Ishikawa (cell line): ENCODE measurements at regions not wholly inside any gene's neighbourhood (a gene's known extent, or its start where the extent isn't known, plus 50 kb on each side); places are given as distances from the start of the nearest gene placed in this dataset.

Experiments
- CEBPB ChIP-seq: IDR thresholded peaks from 2 replicates; pipeline ENCODE4 v1.6.1; 2012
- CREB1 ChIP-seq: IDR thresholded peaks from 2 replicates; pipeline ENCODE4 v1.6.1; 2012; ENCODE audit warnings: low read depth
- EGR1 ChIP-seq: IDR thresholded peaks from 2 replicates; pipeline ENCODE4 v1.6.1; 2012
- EP300 ChIP-seq: IDR thresholded peaks from 2 replicates; pipeline ENCODE4 v1.6.1; 2012; ENCODE audit warnings: borderline replicate concordance
- FOXM1 ChIP-seq: IDR thresholded peaks from 2 replicates; pipeline ENCODE4 v1.6.1; 2012; ENCODE audit warnings: low read depth, borderline replicate concordance
- NFIC ChIP-seq: IDR thresholded peaks from 2 replicates; pipeline ENCODE4 v1.6.1; 2012
- RAD21 ChIP-seq: IDR thresholded peaks from 2 replicates; pipeline ENCODE4 v1.6.1; 2012; ENCODE audit warnings: low read depth
- TAF1 ChIP-seq: IDR thresholded peaks from 2 replicates; pipeline ENCODE4 v1.6.1; 2012; ENCODE audit warnings: low read depth, mild to moderate bottlenecking
- TCF12 ChIP-seq: IDR thresholded peaks from 2 replicates; pipeline ENCODE4 v1.6.1; 2012; ENCODE audit warnings: low read depth
- TEAD4 ChIP-seq: IDR thresholded peaks from 2 replicates; pipeline ENCODE4 v1.6.1; 2012
- YY1 ChIP-seq: IDR thresholded peaks from 2 replicates; pipeline ENCODE4 v1.6.1; 2012; ENCODE audit warnings: low read depth
- ZBTB7A ChIP-seq: IDR thresholded peaks from 2 replicates; pipeline ENCODE4 v1.6.1; 2012; ENCODE audit warnings: low read depth
- TF ChIP-seq, protein P1 (sequence below): IDR thresholded peaks from 2 replicates; pipeline ENCODE4 v1.6.1; 2012; ENCODE audit warnings: low read depth, mild to moderate bottlenecking
- TF ChIP-seq, protein P2 (sequence below): IDR thresholded peaks from 2 replicates; pipeline ENCODE4 v1.6.1; 2012
- TF ChIP-seq, protein P3 (sequence below): IDR thresholded peaks from 2 replicates; pipeline ENCODE4 v1.6.1; 2012

DNA sequence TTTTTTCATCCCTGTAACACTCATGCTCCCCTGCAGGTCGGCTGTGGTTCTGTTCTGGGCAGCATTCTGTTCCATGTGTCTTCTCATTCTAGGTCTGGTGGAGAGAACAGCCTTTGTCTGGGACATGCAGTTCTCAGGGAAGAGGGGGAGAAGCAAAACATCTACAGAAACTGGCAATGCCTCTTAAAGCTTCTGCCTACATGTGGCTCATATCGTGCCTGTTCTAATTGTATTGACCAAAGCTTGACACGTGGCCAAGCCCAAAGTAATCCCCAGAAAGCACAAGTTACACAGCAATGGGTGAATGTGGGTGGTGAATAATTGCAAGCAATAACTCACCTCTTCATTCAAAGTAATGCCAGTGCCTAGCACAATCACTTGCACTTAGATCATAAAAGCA, 218.2 kb upstream of the IL12B start:
- no peak for TF ChIP-seq CREB1
- no peak for TF ChIP-seq NFIC
- no peak for TF ChIP-seq FOXM1
- TF ChIP-seq EP300, result no peak
- TF ChIP-seq ZBTB7A, result no peak
- TF ChIP-seq TCF12, result no peak
- TF ChIP-seq, protein P1, sequence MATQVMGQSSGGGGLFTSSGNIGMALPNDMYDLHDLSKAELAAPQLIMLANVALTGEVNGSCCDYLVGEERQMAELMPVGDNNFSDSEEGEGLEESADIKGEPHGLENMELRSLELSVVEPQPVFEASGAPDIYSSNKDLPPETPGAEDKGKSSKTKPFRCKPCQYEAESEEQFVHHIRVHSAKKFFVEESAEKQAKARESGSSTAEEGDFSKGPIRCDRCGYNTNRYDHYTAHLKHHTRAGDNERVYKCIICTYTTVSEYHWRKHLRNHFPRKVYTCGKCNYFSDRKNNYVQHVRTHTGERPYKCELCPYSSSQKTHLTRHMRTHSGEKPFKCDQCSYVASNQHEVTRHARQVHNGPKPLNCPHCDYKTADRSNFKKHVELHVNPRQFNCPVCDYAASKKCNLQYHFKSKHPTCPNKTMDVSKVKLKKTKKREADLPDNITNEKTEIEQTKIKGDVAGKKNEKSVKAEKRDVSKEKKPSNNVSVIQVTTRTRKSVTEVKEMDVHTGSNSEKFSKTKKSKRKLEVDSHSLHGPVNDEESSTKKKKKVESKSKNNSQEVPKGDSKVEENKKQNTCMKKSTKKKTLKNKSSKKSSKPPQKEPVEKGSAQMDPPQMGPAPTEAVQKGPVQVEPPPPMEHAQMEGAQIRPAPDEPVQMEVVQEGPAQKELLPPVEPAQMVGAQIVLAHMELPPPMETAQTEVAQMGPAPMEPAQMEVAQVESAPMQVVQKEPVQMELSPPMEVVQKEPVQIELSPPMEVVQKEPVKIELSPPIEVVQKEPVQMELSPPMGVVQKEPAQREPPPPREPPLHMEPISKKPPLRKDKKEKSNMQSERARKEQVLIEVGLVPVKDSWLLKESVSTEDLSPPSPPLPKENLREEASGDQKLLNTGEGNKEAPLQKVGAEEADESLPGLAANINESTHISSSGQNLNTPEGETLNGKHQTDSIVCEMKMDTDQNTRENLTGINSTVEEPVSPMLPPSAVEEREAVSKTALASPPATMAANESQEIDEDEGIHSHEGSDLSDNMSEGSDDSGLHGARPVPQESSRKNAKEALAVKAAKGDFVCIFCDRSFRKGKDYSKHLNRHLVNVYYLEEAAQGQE, result no peak
- no peak for TF ChIP-seq EGR1
- TF ChIP-seq RAD21, result no peak
- no peak for TF ChIP-seq CEBPB
- TF ChIP-seq, protein P2, sequence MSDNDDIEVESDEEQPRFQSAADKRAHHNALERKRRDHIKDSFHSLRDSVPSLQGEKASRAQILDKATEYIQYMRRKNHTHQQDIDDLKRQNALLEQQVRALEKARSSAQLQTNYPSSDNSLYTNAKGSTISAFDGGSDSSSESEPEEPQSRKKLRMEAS, result no peak
- no peak for TF ChIP-seq YY1
- TF ChIP-seq, protein P3, sequence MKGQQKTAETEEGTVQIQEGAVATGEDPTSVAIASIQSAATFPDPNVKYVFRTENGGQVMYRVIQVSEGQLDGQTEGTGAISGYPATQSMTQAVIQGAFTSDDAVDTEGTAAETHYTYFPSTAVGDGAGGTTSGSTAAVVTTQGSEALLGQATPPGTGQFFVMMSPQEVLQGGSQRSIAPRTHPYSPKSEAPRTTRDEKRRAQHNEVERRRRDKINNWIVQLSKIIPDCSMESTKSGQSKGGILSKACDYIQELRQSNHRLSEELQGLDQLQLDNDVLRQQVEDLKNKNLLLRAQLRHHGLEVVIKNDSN, result no peak
- no peak for TF ChIP-seq TAF1
- no peak for TF ChIP-seq TEAD4

DNA sequence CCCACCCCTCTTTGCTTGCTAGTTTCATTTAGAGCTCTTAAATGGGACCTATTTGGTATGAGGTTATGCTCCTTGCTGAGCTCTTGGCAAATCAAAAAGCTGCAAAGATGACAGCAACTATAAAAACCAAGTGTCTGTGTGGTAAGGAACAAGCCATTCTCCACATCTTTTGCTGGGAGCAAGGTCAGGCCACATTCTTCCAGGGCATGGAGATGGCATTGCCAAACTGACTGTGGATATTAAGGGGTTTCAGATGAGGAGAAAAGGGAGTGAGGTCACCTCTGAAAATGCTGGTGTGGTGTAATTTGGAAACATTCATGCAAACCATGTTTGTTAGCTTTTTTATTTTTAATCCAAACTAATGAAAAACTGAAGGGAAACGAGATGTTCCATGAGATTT, 218.8 kb upstream of the IL12B start:
- TF ChIP-seq, protein P3, result no peak
- TF ChIP-seq RAD21, result no peak
- TF ChIP-seq, protein P1, result no peak
- TF ChIP-seq NFIC, result no peak
- no peak for TF ChIP-seq TEAD4
- TF ChIP-seq EGR1, result no peak
- no peak for TF ChIP-seq YY1
- TF ChIP-seq TCF12, result no peak
- no peak for TF ChIP-seq CREB1
- no peak for TF ChIP-seq TAF1
- no peak for TF ChIP-seq FOXM1
- TF ChIP-seq ZBTB7A, result no peak
- TF ChIP-seq, protein P2, result no peak
- TF ChIP-seq CEBPB, result no peak
- no peak for TF ChIP-seq EP300

DNA sequence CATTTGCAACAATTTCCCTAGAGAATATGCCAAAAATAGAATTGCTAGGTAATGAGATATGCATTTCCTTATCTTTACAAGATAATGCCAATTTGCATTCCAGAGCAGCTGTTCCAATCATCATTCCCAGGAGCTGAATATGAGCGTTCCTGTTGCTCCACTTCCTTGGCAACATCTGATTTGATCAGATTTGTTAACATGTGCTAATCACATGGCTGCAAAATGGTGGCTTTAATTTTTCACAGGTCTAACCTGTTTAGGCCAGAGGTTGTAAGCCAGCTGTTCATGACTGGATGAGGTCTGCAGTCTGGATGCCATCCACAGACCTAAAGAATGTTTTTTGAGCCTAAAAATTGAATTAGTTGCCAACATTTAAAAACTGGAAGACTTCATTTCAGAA, 220.7 kb upstream of the IL12B start:
- TF ChIP-seq ZBTB7A, result no peak
- no peak for TF ChIP-seq FOXM1
- no peak for TF ChIP-seq CREB1
- no peak for TF ChIP-seq RAD21
- no peak for TF ChIP-seq CEBPB

DNA sequence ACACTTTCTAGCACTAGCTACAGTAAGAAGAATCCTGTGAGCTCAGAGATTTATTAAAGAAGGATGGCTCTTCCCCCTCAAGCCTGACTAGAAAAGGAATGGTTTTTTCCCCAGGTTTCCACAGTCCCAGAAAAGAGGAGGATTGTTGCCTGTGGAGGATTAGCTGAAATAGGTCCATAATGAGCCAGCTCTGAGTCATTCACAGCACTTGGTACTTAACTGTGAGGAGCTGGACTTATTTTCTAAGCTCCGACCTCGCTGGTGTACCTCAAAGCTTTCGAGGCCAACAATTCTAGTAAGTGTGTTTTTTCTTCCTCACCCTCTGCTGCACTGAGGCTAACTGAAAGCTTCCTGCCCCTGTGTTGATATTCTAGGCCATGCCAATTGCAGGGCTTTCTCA, 222.5 kb upstream of the IL12B start:
- no peak for TF ChIP-seq YY1
- no peak for TF ChIP-seq CREB1
- no peak for TF ChIP-seq RAD21
- TF ChIP-seq NFIC, result no peak
- no peak for TF ChIP-seq TAF1
- TF ChIP-seq ZBTB7A, result no peak

DNA sequence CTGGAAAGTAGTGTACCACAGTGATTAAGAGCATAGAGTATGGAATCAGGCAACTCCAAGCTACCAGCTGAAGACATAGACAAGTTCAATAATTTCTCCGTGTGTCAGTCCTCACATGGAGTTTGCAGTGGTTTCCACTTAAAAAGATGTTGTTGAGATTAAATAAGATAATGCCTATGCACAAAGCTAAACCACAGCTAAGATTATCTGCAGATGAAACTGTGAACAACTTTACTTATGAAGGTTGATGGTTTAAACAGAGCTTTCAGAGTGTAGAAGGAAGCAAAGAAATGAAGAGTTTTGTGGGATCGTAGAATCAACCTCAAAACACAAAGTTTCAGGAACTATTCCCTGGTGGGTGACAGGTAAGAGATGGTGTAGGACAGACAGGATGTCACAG, 223.5 kb upstream of the IL12B start:
- TF ChIP-seq ZBTB7A, result no peak
- no peak for TF ChIP-seq YY1
- TF ChIP-seq RAD21, result no peak
- TF ChIP-seq CEBPB, result no peak
- no peak for TF ChIP-seq TEAD4
- no peak for TF ChIP-seq TAF1

DNA sequence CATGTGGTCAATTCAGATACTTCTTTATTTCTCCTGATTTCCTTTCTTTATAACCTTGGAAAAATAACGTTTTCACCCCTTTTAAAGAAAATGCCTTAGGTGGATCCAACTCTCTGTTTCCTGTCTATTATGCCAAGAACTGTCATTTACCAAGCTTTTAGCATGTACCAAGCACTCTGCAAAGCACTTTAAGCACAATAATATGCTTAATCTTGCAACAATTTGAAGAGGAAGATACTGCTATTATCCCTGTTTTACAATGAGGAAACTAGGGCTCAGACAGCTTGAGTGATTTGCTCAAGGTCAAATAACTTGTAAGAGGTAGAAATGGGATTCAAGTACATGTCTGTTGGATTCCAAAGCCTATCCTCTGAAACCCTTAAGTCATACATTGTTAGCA, 224.8 kb upstream of the IL12B start:
- TF ChIP-seq YY1 (no peak), NFIC (no peak), TAF1 (no peak), EP300 (no peak), RAD21 (no peak), ZBTB7A (no peak)
- TF ChIP-seq, protein P2, result no peak
- TF ChIP-seq, protein P3, result no peak
- TF ChIP-seq, protein P1, result no peak
